ENCODE measurements at regions not wholly inside any gene's neighbourhood (a gene's known extent, or its start where the extent isn't known, plus 50 kb on each side); places are given as distances from the start of the nearest gene placed in this dataset.

GRCh38 chr13:67506407-67506806 is 276.3 kb upstream of the PCDH9 start:
- no peak for TF ChIP-seq CTCF (IDR thresholded peaks at IDR 0.05)
- TF ChIP-seq POLR2A (IDR thresholded peaks at IDR 0.05): no peak
